ENCODE measurements at regions not wholly inside any gene's neighbourhood (a gene's known extent, or its start where the extent isn't known, plus 50 kb on each side); places are given as distances from the start of the nearest gene placed in this dataset.

GRCh38 chr6:87815449-87815848 is 113.4 kb upstream of the AKIRIN2 start:
- Mint-ChIP-seq H3K36me3 (ENCODE audit: insufficient read depth, unreplicated experiment) (no peaks in the 10 kb centered on the region), H3K9me3 (ENCODE audit: low read depth, unreplicated experiment) (no peaks in the 10 kb centered on the region), H3K27me3 (ENCODE audit: unreplicated experiment) (peaks cover 16% of the 10 kb centered on the region), H3K4me3 (ENCODE audit: low read depth, unreplicated experiment) (no peak overlapping the region), H3K4me1 (ENCODE audit: low read depth, unreplicated experiment) (no peaks in the 10 kb centered on the region), H3K27ac (ENCODE audit: unreplicated experiment) (no peak overlapping the region)
- TF ChIP-seq CTCF (IDR thresholded peaks at IDR 0.05; ENCODE audit: unreplicated experiment), result no peak
- CTCF ChIA-PET, result no interaction called here
- BruUV-seq (replicated peaks), result no TSS peak
- intact Hi-C loops (cut with micrococcal nuclease; ENCODE audit: unreplicated experiment), result no loop called here
- no peak for DNase-seq

- no peaks in the 10 kb centered on the region for H3K9me3 Mint-ChIP-seq (ENCODE audit: low read depth, unreplicated experiment)
- DNase-seq, result no peak
- H3K27ac Mint-ChIP-seq (ENCODE audit: unreplicated experiment), result no peak overlapping the region
- intact Hi-C loops (cut with micrococcal nuclease; ENCODE audit: unreplicated experiment), result no loop called here
- peaks cover 16% of the 10 kb centered on the region for H3K27me3 Mint-ChIP-seq (ENCODE audit: unreplicated experiment)
- CTCF ChIA-PET, result no interaction called here
- H3K4me3 Mint-ChIP-seq (ENCODE audit: low read depth, unreplicated experiment), result no peak overlapping the region
- BruUV-seq (replicated peaks), result no TSS peak
- no peak for TF ChIP-seq CTCF (IDR thresholded peaks at IDR 0.05; ENCODE audit: unreplicated experiment)
- H3K4me1 Mint-ChIP-seq (ENCODE audit: low read depth, unreplicated experiment), result no peaks in the 10 kb centered on the region
- H3K36me3 Mint-ChIP-seq (ENCODE audit: insufficient read depth, unreplicated experiment), result no peaks in the 10 kb centered on the region
Observed at GRCh38 chr6:87808005-87808757, 106.1 kb upstream of the AKIRIN2 start.

DNA sequence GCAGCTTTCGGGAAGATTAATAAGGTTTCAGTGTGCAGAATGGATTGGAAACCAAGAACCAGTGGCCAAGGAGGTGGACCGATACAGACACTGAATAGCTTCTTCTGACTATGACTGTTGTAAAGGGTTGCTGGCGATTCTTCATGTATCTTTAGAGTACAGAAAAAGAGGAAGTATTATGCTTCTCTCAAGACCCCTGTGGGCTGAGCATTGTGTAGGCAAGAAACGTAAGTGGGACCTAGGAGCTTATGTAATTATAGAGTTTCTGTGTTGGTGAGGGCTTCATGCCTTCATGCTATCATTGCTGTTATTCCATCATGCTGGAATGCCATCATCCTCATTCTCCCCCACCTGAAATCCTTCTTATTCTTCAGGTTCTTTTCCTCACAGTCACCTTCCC is 105.4 kb upstream of the AKIRIN2 start:
- no peak for TF ChIP-seq CTCF (IDR thresholded peaks at IDR 0.05; ENCODE audit: unreplicated experiment)
- Mint-ChIP-seq H3K4me1 (ENCODE audit: low read depth, unreplicated experiment) (no peaks in the 10 kb centered on the region), H3K27me3 (ENCODE audit: unreplicated experiment) (peaks cover 12% of the 10 kb centered on the region), H3K36me3 (ENCODE audit: insufficient read depth, unreplicated experiment) (no peaks in the 10 kb centered on the region), H3K4me3 (ENCODE audit: low read depth, unreplicated experiment) (no peak overlapping the region), H3K27ac (ENCODE audit: unreplicated experiment) (no peak overlapping the region), H3K9me3 (ENCODE audit: low read depth, unreplicated experiment) (no peaks in the 10 kb centered on the region)
- intact Hi-C loops (cut with micrococcal nuclease; ENCODE audit: unreplicated experiment), result no loop called here
- CTCF ChIA-PET, result no interaction called here
- no TSS peak for BruUV-seq (replicated peaks)
- no peak for DNase-seq

DNA sequence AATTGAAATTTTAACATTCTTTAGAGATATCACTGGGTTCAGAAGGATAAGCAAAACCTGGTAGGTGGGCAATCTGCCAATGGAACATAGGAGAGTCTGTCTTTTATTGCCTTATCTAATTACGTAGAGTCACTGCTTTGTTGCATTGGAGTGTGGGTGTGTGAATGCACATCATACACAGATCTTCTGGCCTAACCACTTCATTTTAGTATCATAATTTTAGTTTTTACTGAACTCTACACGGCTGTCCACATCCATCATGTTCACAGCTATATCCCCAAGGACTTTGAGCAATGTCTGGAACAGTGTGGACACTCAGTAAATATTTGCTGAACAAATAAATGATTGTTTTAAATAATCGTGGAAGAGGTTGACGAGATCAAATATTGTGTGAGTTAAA is 104.6 kb upstream of the AKIRIN2 start:
- CTCF ChIA-PET, result no interaction called here
- Mint-ChIP-seq H3K27ac (ENCODE audit: unreplicated experiment) (no peak overlapping the region), H3K4me1 (ENCODE audit: low read depth, unreplicated experiment) (no peaks in the 10 kb centered on the region), H3K9me3 (ENCODE audit: low read depth, unreplicated experiment) (no peaks in the 10 kb centered on the region), H3K36me3 (ENCODE audit: insufficient read depth, unreplicated experiment) (no peaks in the 10 kb centered on the region), H3K4me3 (ENCODE audit: low read depth, unreplicated experiment) (no peak overlapping the region), H3K27me3 (ENCODE audit: unreplicated experiment) (peaks cover 4% of the 10 kb centered on the region)
- TF ChIP-seq CTCF (IDR thresholded peaks at IDR 0.05; ENCODE audit: unreplicated experiment), result no peak
- DNase-seq, result no peak
- intact Hi-C loops (cut with micrococcal nuclease; ENCODE audit: unreplicated experiment), result no loop called here
- no TSS peak for BruUV-seq (replicated peaks)
